ENCODE measurements at regions not wholly inside any gene's neighbourhood (a gene's known extent, or its start where the extent isn't known, plus 50 kb on each side); places are given as distances from the start of the nearest gene placed in this dataset.
"Not testable (repeated sequence)": the region's sequence is repeated elsewhere in the genome, so short reads cannot be mapped to it uniquely, and the experiment has no call there.

DNA sequence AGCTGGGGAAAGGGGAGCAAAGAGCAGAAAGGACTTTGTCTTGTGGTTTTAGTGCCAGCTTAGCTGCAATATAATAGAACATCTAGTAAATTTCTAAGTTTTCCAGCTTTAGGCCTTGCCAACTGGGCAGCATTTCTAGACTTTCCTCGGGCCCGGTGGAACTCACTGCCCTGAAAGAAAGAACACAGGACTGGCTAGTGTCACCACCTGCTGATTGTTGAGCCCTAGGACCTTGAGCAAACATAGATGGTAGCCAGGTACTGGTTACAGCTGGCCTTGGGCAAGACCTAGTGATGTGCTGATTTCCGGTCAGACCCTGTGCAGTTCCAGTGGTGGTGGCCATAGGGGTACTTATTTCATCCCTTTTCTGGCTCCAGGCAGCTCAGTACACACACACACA, 753.2 kb upstream of the B3GALT2 start:
- no peak for DNase-seq

DNA sequence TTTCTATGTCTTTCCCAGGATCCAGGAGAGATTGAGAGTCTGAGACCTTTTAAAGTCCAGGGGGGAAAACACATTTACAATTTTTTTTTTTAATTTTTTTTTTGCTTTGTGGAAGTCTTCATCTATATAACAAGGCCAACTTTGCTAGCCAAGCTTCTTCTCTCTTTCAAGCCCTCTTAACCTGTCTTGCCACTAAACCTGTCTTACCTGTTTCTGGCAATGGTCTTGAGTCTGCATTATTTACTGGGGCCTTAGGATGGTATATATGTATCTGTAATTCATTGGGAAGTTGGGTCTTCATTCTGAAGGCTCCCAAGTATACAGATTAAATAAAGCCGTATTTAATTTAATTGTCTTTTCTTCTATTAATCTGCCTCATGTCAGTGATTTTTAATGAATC, 750.9 kb upstream of the B3GALT2 start:
- no peak for DNase-seq

GRCh38 chr1:193932979-193933378, 746.6 kb upstream of the B3GALT2 start:
- DNase-seq: no peak

DNA sequence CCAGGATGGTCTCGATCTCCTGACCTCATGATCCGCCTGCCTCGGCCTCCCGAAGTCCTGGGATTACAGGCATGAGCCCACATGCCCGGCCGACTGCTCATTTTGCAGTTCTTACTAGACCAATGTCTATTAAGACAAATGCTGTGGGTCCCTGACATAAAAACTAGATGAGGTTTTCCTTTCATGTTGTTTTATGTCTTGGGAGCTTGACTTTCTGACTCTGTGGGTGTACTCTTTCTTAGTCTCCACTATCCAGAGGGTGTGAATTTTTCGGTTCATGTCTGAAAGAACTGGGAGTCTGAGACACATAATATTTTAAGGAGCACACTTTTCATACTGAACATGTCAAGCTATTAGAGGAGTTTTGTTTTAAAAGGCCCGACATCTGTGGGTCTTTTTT, 744.9 kb upstream of the B3GALT2 start:
- no peak for DNase-seq

- no peak for DNase-seq
Observed at GRCh38 chr1:193929374-193930033, 743.1 kb upstream of the B3GALT2 start.

GRCh38 chr1:193927550-193927949, 741.1 kb upstream of the B3GALT2 start:
- no peak for DNase-seq

DNA sequence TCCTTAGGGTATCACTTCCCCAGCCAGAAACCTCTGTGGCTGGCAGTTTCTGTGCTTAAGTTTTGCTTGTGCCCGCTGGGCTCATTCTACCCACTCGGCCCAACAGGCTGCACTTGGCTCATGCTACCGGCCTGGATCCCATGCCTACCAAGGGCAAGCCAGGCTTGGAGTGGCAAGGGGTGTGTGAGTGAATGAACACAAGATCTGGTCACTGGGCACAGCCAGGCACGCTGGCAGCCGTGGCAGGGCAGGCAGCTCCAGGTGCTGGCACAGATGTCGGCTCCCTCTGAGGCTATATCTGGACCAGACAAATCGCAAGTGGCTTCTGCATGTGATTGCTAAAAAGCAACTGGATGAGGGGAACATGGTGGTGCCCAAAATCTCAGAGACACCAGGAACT, 740.5 kb upstream of the B3GALT2 start:
- no peak for DNase-seq

- no peak for DNase-seq
Observed at GRCh38 chr1:193919827-193920226, 733.4 kb upstream of the B3GALT2 start.

DNA sequence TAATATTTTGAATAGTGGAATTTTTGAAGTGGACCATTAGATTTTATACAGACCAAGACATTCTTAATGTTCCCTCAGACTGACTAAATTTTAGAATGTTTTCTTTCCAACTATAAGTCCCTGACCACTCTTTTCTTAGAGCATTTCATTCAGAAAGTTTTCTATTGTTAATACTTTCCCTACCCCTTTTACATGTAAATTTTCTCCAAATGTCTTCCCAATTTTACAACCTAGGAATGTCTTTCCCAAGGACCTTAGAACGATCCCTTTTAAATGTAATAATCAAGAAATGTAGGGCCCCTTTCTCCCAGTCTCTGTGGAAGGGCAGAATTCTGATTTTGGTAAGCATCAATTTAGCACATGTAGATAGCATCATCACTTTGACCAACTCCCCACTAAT, 730.0 kb upstream of the B3GALT2 start:
- DNase-seq: no peak

- DNase-seq: no peak
Observed at GRCh38 chr1:193914871-193915270, 728.5 kb upstream of the B3GALT2 start.

DNA sequence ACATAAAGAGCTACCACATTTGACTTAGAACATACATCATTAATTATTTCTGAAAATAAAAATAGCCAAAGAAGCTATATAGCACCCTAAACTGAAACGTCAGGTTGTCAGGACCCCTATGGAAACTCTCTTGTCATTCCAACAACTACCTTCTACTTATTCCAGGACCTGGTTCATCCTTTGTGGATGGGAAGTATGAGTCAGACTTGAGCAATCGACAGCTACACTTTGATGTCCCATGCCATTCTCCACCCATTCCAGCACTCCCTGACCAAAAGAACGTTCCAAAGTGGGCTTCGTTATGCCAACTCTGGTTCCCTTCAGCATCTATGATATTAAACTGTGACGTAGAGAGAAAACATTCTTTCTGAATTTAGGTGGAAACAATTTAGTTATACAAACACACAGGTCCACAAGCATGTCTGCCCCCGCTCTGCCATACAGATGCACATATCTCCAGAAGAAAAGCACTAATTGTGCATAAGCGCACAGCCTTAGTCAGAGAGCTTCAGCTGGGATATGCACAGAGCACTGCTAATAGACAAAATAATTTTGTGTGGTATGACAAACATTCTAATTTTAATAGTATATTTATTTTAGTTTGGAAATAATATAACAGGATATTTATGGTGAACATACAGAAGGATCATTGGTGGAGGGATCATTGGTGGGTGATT, 723.1 kb upstream of the B3GALT2 start:
- DNase-seq: no peak

DNA sequence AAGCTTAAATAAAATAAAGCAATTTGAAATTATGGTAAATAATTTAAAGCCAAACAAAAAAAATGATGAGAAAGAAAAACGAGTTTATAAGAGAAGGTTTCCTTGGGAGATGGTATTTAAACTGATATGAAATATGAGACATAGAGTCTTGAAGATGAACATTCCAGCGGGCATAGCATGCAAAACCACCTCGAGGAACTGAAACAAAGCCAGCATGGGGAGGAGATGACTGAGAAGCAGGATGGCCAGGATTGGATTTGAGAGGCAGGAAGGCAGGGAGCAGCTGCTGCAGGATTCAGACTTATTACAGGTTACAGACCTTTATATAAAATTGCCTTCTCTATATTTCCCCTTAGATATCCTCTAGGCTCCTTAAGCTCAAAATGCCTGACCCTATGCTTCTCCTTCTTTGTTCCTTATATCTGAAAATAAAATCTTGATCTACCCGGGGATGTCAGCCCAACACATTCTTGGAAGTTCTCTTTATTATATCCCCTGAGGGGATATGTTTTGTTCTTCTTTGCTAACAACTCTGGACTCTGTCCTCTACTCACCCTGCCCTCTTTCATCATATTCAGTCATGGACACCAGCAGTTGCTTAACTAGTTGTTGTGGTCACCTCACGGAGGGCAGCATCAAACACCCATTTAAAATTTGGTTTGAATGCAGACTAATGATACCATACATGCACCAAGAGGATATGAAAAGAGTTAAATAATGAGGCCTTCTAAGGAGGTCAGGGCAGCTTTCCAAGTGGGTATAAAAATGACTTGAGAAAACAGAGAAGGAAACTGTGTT, 719.1 kb upstream of the B3GALT2 start:
- DNase-seq: no peak

GRCh38 chr1:193891788-193892187, 705.4 kb upstream of the B3GALT2 start:
- no peak for DNase-seq

- DNase-seq: no peak
Observed at GRCh38 chr1:193890935-193891334, 704.5 kb upstream of the B3GALT2 start.

GRCh38 chr1:193884848-193885558, 698.6 kb upstream of the B3GALT2 start:
- no peak for DNase-seq

- not testable (repeated sequence) for DNase-seq
Observed at GRCh38 chr1:193877920-193878319, 691.5 kb upstream of the B3GALT2 start.

- DNase-seq: no peak
Observed at GRCh38 chr1:193868425-193868824, 682.0 kb upstream of the B3GALT2 start.

GRCh38 chr1:193856261-193856660, 669.8 kb upstream of the B3GALT2 start:
- DNase-seq: no peak

- no peak for DNase-seq
Observed at GRCh38 chr1:193850745-193851144, 664.3 kb upstream of the B3GALT2 start.

DNA sequence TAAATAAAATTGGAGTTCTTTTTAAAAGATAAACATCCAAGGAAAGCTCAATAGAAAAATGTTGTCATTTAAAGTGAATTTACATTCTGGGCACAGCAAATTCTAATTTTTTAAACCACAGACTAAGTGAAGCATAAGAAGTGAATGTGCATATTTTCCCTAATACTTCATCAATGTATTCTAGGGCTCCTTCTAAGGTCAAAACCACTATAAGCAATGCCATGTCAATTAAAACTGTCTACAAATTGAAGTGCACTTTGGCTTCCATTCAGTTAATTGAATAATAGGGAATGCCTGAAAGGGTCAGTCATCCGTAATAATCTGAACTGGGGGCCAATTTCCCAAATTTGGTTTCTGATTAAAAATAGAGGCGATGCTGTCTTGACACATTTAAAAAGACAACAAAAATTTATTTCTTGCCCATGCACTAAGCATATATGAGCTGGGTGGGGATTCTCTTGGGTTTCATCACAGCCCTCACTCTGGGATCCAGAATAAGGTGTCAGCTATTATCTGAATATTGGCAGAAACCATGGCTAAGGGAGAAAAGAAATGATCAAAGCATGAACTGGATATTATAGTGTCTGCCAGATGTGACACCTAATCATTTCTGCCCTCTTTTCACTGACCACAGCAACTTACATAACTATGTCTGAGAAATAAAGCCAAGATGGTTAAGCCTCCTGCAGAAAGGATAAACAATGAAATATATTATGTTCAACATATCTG, 660.6 kb upstream of the B3GALT2 start:
- DNase-seq: no peak

- DNase-seq: no peak
Observed at GRCh38 chr1:193846411-193846810, 660.0 kb upstream of the B3GALT2 start.

DNA sequence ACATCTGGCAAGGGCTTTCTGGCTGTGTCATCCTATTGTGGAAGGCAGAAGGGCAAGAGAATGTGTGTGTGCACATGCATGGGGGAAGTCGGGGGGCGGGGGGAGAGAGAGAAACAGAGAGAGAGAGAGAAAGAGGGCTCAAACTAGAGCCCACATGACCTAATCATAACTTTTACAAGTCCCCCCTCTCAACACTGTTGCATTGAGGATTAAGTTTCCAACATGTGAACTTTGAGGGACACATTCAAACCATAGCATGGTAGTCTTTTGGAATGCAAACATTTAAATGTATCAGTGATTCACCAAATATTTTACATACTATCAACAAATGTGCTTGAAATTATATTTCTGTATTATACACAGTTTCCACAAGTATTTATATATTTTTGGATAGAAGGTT, 655.4 kb upstream of the B3GALT2 start:
- DNase-seq: no peak

GRCh38 chr1:193831465-193831864, 645.1 kb upstream of the B3GALT2 start:
- no peak for DNase-seq

All from activated CD4-positive, alpha-beta T cell treated with anti-CD3 and anti-CD28 coated beads, Interleukin-10, Interleukin-2, amounts not matched to agents 100 ng/mL and 50 ng/mL, durations not matched to agents 16 hours and 8 hours (primary cell).